H1 (cell line): ENCODE measurements at regions not wholly inside any gene's neighbourhood (a gene's known extent, or its start where the extent isn't known, plus 50 kb on each side); places are given as distances from the start of the nearest gene placed in this dataset.

Experiments
- ATF2 ChIP-seq: IDR thresholded peaks from 2 replicates; pipeline ENCODE4 v1.6.1; 2012; ENCODE audit warnings: low read length, inconsistent platforms
- CBX5 ChIP-seq: fragments of 300-800, 300-1000 bp; sonication (generic); IDR thresholded peaks from 2 replicates; pipeline ENCODE4 v1.7.1; 2016; ENCODE audit warnings: antibody characterized with exemption, low read length, low read depth
- CTCF ChIP-seq, 3 experiments: IDR thresholded peaks; 1 replicate in 2 of 3; 2 replicates in 1 of 3; pipeline versions ENCODE4 v1.5.1 to v1.6.1; 2011; ENCODE audit warnings: low read length in 3 of 3, mild to moderate bottlenecking in 3 of 3, inconsistent platforms in 2 of 3, low read depth in 1 of 3, moderate library complexity in 1 of 3; ENCODE audit not compliant: insufficient read depth in 1 of 3; ENCODE audit errors: control extremely low read depth in 1 of 3
- MAX ChIP-seq: IDR thresholded peaks from 2 replicates; pipeline ENCODE4 v1.6.1; 2012; ENCODE audit warnings: inconsistent platforms
- SP2 ChIP-seq: IDR thresholded peaks from 2 replicates; pipeline ENCODE4 v1.6.1; 2012; ENCODE audit warnings: mild to moderate bottlenecking, low read length, inconsistent platforms

GRCh38 chr15:50819344-50819743 lies 53.8 kb upstream of the SPPL2A start:
- TF ChIP-seq CBX5 (no peak), SP2 (no peak), MAX (no peak), ATF2 (no peak), CTCF (IDR thresholded peaks at IDR 0.05; ENCODE audit: control extremely low read depth in 1 of 3, insufficient read depth in 1 of 3, low read depth in 1 of 3, low read length in 3 of 3) (no peak)
